ENCODE measurements at regions not wholly inside any gene's neighbourhood (a gene's known extent, or its start where the extent isn't known, plus 50 kb on each side); places are given as distances from the start of the nearest gene placed in this dataset.
A peak's percentile ranks its signal among the peaks of the same experiment; 100 is the strongest.

- no peak for ATAC-seq
- H3K36me3 ChIP-seq = no peaks in the 10 kb centered on the region
- TF ChIP-seq, protein P1, sequence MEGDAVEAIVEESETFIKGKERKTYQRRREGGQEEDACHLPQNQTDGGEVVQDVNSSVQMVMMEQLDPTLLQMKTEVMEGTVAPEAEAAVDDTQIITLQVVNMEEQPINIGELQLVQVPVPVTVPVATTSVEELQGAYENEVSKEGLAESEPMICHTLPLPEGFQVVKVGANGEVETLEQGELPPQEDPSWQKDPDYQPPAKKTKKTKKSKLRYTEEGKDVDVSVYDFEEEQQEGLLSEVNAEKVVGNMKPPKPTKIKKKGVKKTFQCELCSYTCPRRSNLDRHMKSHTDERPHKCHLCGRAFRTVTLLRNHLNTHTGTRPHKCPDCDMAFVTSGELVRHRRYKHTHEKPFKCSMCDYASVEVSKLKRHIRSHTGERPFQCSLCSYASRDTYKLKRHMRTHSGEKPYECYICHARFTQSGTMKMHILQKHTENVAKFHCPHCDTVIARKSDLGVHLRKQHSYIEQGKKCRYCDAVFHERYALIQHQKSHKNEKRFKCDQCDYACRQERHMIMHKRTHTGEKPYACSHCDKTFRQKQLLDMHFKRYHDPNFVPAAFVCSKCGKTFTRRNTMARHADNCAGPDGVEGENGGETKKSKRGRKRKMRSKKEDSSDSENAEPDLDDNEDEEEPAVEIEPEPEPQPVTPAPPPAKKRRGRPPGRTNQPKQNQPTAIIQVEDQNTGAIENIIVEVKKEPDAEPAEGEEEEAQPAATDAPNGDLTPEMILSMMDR (IDR thresholded peaks at IDR 0.05) = no peak
- H3K9me3 ChIP-seq = no peaks in the 10 kb centered on the region
- no peaks in the 10 kb centered on the region for H3K27me3 ChIP-seq
- H3K27ac ChIP-seq = no peak overlapping the region
- no peak overlapping the region for H3K4me3 ChIP-seq
- intact Hi-C loops (cut with DNase I) = no loop called here
- no peak for DNase-seq
- H3K4me1 ChIP-seq = no peaks in the 10 kb centered on the region
Measured at GRCh38 chr3:168925568-168925967, 737.9 kb downstream of the MECOM start.

DNA sequence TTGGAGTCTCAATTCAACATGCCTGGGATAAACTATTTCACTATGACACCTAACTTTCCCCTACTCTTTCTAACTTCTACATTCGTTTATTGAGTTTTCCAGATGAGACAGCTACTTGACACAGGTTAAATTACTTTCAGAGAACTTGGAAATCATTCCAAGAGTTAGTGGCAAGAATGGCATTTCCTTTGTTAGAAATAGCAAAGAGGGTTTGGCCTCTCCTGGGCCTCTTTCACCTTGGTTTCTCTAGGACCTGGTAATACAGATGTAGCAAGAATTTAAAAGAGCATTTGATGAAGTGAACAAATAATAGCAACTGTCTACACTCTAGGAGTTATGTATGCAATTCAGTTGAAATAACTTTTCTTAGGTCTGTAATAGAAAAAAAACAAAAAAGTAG, 748.9 kb downstream of the MECOM start:
- Histone ChIP-seq H3K27me3 (no peaks in the 10 kb centered on the region), H3K36me3 (no peaks in the 10 kb centered on the region), H3K4me1 (no peaks in the 10 kb centered on the region), H3K9me3 (no peaks in the 10 kb centered on the region), H3K27ac (no peak overlapping the region), H3K4me3 (no peak overlapping the region)
- intact Hi-C loops (cut with DNase I) = no loop called here
- DNase-seq = no peak
- TF ChIP-seq, protein P1 (IDR thresholded peaks at IDR 0.05) = no peak
- peak; percentile 76 for ATAC-seq

DNA sequence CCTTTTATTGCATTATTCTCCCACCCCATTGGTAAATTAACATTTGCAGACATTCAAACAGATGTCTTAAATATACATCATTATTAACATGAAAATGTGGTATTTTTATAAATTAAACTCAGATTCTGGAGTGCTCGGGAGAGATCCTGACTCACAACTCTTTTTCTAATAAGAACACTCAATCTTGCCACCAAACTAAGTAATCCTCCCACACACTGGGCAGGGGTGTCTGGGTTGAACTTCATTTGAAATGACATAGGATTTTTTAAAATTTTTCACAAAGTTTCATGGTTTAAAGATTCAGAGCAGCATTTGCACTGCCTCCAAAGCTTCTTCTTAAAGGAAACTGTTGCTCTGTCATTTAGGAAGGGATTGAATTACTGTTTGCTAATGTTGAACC, 754.3 kb downstream of the MECOM start:
- Histone ChIP-seq H3K4me1 (no peaks in the 10 kb centered on the region), H3K4me3 (no peak overlapping the region), H3K9me3 (no peaks in the 10 kb centered on the region), H3K36me3 (no peaks in the 10 kb centered on the region), H3K27me3 (no peaks in the 10 kb centered on the region), H3K27ac (no peak overlapping the region)
- no peak for ATAC-seq
- TF ChIP-seq, protein P1 (IDR thresholded peaks at IDR 0.05) = no peak
- DNase-seq = no peak
- intact Hi-C loops (cut with DNase I) = no loop called here

DNA sequence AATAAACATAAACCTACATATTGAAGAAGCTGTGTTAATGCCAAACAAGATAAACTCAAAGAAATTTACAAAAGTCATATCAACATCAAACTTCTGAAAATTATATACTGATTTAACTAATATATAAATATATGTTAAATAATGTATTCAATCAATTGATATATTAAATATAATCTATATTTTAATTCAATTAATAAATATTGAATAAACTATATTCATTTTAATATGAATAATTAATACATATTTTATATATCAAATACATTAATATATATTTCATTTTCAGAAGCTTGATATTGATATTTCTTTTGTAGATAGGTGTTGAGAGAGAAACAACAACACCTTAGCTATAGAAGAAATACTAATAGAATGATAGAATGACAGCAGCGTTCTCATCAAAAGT, 768.1 kb downstream of the MECOM start:
- H3K4me3 ChIP-seq = no peak overlapping the region
- H3K9me3 ChIP-seq = peaks cover 0 to 12% of the 10 kb centered on the region in 2 donors
- no peak overlapping the region for H3K27ac ChIP-seq
- H3K36me3 ChIP-seq = no peaks in the 10 kb centered on the region
- intact Hi-C loops (cut with DNase I) = no loop called here
- H3K27me3 ChIP-seq = no peaks in the 10 kb centered on the region
- no peak for DNase-seq
- ATAC-seq = no peak
- TF ChIP-seq, protein P1 (IDR thresholded peaks at IDR 0.05) = no peak
- H3K4me1 ChIP-seq = no peaks in the 10 kb centered on the region

GRCh38 chr3:168894214-168894613, 769.3 kb downstream of the MECOM start:
- Histone ChIP-seq H3K4me3 (no peak overlapping the region), H3K4me1 (no peaks in the 10 kb centered on the region), H3K9me3 (peaks cover 0 to 12% of the 10 kb centered on the region in 2 donors), H3K27ac (no peak overlapping the region), H3K36me3 (no peaks in the 10 kb centered on the region), H3K27me3 (no peaks in the 10 kb centered on the region)
- DNase-seq = no peak
- ATAC-seq = no peak
- TF ChIP-seq, protein P1 (IDR thresholded peaks at IDR 0.05) = no peak
- intact Hi-C loops (cut with DNase I) = no loop called here

All from left lung (tissue), 4 donors.